Effector memory CD4-positive, alpha-beta T cell (primary cell): ENCODE measurements at regions not wholly inside any gene's neighbourhood (a gene's known extent, or its start where the extent isn't known, plus 50 kb on each side); places are given as distances from the start of the nearest gene placed in this dataset.

ENCODE experiments used
- DNase-seq, 3 donors: peaks; one replicate each; pipeline ENCODE4 v3.0.0-alpha.2; 2020
- H3K27ac ChIP-seq: 2 replicates; pipeline ENCODE4 v1.7.0; 2013; ENCODE audit warnings: mild to moderate bottlenecking, low read length, moderate library complexity; ENCODE audit not compliant: insufficient read depth, poor library complexity, severe bottlenecking
- H3K27me3 ChIP-seq: replicated peaks from 2 replicates; pipeline ENCODE4 v1.7.0; 2013; ENCODE audit warnings: mild to moderate bottlenecking, low read length; ENCODE audit not compliant: insufficient read depth, control insufficient read depth, poor library complexity, severe bottlenecking
- H3K36me3 ChIP-seq: 2 replicates; pipeline ENCODE4 v1.7.0; 2013; ENCODE audit warnings: mild to moderate bottlenecking, low read length, moderate library complexity; ENCODE audit not compliant: control insufficient read depth, insufficient read depth
- H3K4me1 ChIP-seq: 2 replicates; pipeline ENCODE4 v1.7.0; 2013; ENCODE audit warnings: low read length, mild to moderate bottlenecking; ENCODE audit not compliant: control insufficient read depth, insufficient read depth, poor library complexity, severe bottlenecking
- H3K4me3 ChIP-seq: 2 replicates; pipeline ENCODE4 v1.7.0; 2013; ENCODE audit warnings: low read length, low read depth, mild to moderate bottlenecking; ENCODE audit not compliant: insufficient read depth, poor library complexity, severe bottlenecking
- H3K9me3 ChIP-seq: 2 replicates; pipeline ENCODE4 v1.7.0; 2013; ENCODE audit warnings: mild to moderate bottlenecking, low read length, moderate library complexity; ENCODE audit not compliant: control insufficient read depth

- Histone ChIP-seq H3K27me3 (no peaks in the 10 kb centered on the region), H3K27ac (no peak overlapping the region), H3K9me3 (no peaks in the 10 kb centered on the region), H3K4me1 (no peaks in the 10 kb centered on the region), H3K4me3 (no peak overlapping the region), H3K36me3 (no peaks in the 10 kb centered on the region)
- DNase-seq: no peak
These were observed 415.6 kb upstream of the NPVF start for GRCh38 chr7:25643770-25644394.

GRCh38 chr7:25646726-25647413, 418.6 kb upstream of the NPVF start:
- Histone ChIP-seq H3K4me3 (no peak overlapping the region), H3K4me1 (no peaks in the 10 kb centered on the region), H3K27me3 (no peaks in the 10 kb centered on the region), H3K36me3 (no peaks in the 10 kb centered on the region), H3K9me3 (no peaks in the 10 kb centered on the region), H3K27ac (no peak overlapping the region)
- DNase-seq: no peak

DNA sequence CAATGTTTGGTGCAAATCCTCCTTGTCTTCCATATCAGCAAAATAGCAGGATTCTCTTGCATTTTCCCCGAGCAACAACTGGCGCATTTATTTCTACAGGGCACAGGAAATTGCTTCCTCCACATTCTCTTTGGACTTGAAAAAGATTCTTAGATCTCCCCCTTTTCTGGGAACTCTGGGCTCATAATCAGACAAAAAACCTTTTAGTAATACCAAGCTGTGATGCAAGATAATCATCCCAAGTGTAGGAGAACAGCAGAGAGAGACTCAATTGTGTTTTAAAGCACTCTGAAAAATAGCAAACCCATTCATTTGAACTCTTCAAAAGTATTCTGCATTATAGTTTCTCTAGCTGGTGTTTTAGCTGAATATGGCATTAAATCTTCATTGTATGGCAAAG, 419.6 kb upstream of the NPVF start:
- no peak for DNase-seq
- H3K27me3 ChIP-seq: no peaks in the 10 kb centered on the region

GRCh38 chr7:25652366-25652765, 424.1 kb upstream of the NPVF start:
- Histone ChIP-seq H3K27me3 (no peaks in the 10 kb centered on the region), H3K4me1 (no peaks in the 10 kb centered on the region), H3K36me3 (no peaks in the 10 kb centered on the region)

More for the DNA sequence above, 419.6 kb upstream of the NPVF start:
- no peaks in the 10 kb centered on the region for H3K36me3 ChIP-seq
- H3K9me3 ChIP-seq: no peaks in the 10 kb centered on the region
- H3K4me1 ChIP-seq: no peaks in the 10 kb centered on the region
- no peak overlapping the region for H3K27ac ChIP-seq
- H3K4me3 ChIP-seq: no peak overlapping the region

DNA sequence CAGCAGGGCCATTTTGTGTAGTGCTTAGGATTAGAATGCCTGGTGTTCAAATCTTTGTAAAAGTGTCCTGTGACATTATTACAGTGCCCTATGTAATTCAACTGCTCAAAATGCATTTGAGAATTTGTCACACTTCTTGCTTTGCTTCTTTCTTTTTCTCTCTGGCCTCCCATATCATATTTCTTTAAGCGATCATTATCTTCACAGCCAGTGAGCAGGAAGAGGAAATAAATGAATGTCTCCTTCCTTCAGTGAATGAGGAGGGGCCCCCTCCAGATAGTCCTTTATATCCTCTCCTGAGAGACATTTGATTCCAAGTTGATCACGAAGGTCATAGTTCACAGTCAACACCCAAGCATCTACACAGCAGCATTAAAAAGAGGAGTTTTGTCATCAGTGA, 425.1 kb upstream of the NPVF start:
- Histone ChIP-seq H3K4me1 (no peaks in the 10 kb centered on the region), H3K27ac (no peak overlapping the region), H3K36me3 (no peaks in the 10 kb centered on the region), H3K4me3 (no peak overlapping the region), H3K27me3 (no peaks in the 10 kb centered on the region), H3K9me3 (no peaks in the 10 kb centered on the region)
- no peak for DNase-seq

More at GRCh38 chr7:25652366-25652765, 424.1 kb upstream of the NPVF start:
- Histone ChIP-seq H3K4me3 (no peak overlapping the region), H3K9me3 (no peaks in the 10 kb centered on the region), H3K27ac (no peak overlapping the region)
- DNase-seq: no peak

GRCh38 chr7:25656071-25656470, 427.8 kb upstream of the NPVF start:
- no peaks in the 10 kb centered on the region for H3K36me3 ChIP-seq
- H3K4me3 ChIP-seq: no peak overlapping the region
- DNase-seq: no peak
- H3K9me3 ChIP-seq: no peaks in the 10 kb centered on the region
- H3K27ac ChIP-seq: no peak overlapping the region
- H3K27me3 ChIP-seq: no peaks in the 10 kb centered on the region
- H3K4me1 ChIP-seq: no peaks in the 10 kb centered on the region

- no peaks in the 10 kb centered on the region for H3K27me3 ChIP-seq
- H3K27ac ChIP-seq: no peak overlapping the region
- no peaks in the 10 kb centered on the region for H3K4me1 ChIP-seq
- H3K4me3 ChIP-seq: no peak overlapping the region
- no peaks in the 10 kb centered on the region for H3K9me3 ChIP-seq
- no peaks in the 10 kb centered on the region for H3K36me3 ChIP-seq
- DNase-seq: no peak
These were observed 428.3 kb upstream of the NPVF start for GRCh38 chr7:25656581-25657026.

- H3K9me3 ChIP-seq: no peaks in the 10 kb centered on the region
- H3K36me3 ChIP-seq: no peaks in the 10 kb centered on the region
- H3K27ac ChIP-seq: no peak overlapping the region
- DNase-seq: no peak
- H3K4me1 ChIP-seq: no peaks in the 10 kb centered on the region
- H3K4me3 ChIP-seq: no peak overlapping the region
- H3K27me3 ChIP-seq: no peaks in the 10 kb centered on the region
These were observed 430.1 kb upstream of the NPVF start for GRCh38 chr7:25658375-25658774.

DNA sequence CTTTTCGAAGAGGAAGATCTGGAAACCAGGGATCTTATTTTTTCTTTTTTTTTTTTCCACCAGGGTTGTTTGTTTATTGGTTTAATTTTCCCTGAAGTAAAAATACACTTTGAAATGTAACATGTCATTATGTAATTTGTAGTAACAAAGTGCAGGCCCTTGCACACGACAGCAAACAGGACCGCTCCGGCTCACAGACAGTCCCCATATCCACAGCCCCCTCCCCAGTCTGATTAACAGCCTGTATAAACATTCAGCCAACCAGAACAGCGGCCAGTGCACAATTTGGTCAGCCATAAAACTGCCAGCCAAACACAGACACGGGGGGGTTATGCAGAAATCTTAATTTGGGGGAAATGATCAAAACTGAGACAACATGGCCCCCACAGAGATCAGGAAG, 431.6 kb upstream of the NPVF start:
- no peaks in the 10 kb centered on the region for H3K9me3 ChIP-seq
- DNase-seq: no peak
- H3K4me3 ChIP-seq: no peak overlapping the region
- no peaks in the 10 kb centered on the region for H3K27me3 ChIP-seq
- no peaks in the 10 kb centered on the region for H3K4me1 ChIP-seq
- H3K36me3 ChIP-seq: no peaks in the 10 kb centered on the region
- no peak overlapping the region for H3K27ac ChIP-seq
